GM21360 (cell line): ENCODE measurements at regions not wholly inside any gene's neighbourhood (a gene's known extent, or its start where the extent isn't known, plus 50 kb on each side); places are given as distances from the start of the nearest gene placed in this dataset.
"Not testable (repeated sequence)": the region's sequence is repeated elsewhere in the genome, so short reads cannot be mapped to it uniquely, and the experiment has no call there.

Source experiments
- ATAC-seq: cut with Tn5 transposase; IDR thresholded peaks from one replicate; pipeline ENCODE4 v1.9.1; 2021; ENCODE audit warnings: mild to moderate bottlenecking, moderate library complexity; ENCODE audit not compliant: unreplicated experiment

GRCh38 chr16:60816461-60816860, 1219.8 kb downstream of the CDH8 start:
- no peak for ATAC-seq

GRCh38 chr16:60815865-60816264, 1220.4 kb downstream of the CDH8 start:
- ATAC-seq: no peak

DNA sequence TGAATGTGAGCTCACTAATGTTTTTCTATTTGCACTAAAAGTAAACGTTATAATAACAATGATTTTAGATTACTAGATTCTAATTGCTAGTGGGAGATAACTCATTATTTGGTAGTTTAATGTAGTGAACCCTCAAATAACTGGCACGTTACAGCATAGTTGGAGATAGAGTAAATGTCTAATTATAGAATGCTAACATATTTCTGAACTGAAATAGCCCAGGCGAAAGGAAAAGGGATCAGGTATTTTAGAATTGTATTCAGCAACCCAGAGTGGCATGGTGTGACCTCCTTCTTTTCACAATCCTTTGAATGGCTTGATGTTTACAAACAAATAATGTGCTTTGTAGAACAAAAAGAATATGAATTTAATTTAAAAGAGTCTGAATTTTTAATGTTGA, 1221.2 kb downstream of the CDH8 start:
- ATAC-seq: no peak

GRCh38 chr16:60811657-60812056, 1224.6 kb downstream of the CDH8 start:
- ATAC-seq: no peak

DNA sequence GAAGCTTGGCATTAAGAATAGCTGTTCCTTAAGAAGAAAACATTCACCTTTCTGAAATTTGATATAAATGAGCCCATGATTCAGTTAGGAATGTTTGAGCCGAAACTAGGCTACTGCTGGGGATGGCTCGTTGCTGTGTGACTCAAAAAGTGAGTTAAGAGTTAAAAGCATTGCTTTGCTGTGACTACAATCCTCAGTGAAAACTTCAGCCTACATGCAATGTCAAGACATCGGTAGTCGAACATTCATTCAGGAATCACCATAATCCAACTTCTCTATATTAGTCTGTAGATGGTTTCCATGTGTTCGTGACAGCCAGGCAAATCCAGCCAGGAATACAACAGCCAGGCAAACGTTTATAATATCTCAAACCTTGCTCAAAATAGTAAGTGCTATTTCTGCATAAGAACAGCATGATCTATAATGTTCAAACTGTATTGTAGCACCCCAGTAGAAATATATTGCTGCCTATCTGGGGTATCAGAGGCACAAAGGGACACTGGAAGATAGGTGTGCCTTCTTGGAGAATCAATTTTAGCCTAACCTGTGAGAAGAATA, 1225.1 kb downstream of the CDH8 start:
- ATAC-seq: no peak

- ATAC-seq: no peak
Observed at GRCh38 chr16:60810250-60810649, 1226.0 kb downstream of the CDH8 start.

- no peak for ATAC-seq
Observed at GRCh38 chr16:60792437-60792836, 1243.8 kb downstream of the CDH8 start.

DNA sequence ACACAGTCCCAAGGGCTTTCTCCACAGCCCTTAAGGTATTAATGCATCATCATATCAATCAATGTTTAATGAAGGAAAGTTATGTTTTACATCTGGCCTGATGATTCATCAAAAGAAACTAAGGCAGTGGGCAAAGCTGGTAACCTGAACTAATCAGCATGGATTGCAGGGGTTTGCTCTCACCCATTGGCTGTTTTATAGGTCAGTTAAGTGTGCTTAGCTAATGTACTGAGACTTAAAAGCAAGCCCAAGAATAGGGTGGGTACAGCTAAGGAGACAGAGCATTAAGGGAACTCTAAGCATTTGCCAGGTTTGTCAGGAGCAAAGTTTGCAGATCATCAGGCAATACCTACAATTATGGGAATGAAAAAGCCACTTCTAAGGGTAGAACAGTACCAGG, 1247.6 kb downstream of the CDH8 start:
- no peak for ATAC-seq

- no peak for ATAC-seq
Observed at GRCh38 chr16:60776281-60776680, 1260.0 kb downstream of the CDH8 start.

DNA sequence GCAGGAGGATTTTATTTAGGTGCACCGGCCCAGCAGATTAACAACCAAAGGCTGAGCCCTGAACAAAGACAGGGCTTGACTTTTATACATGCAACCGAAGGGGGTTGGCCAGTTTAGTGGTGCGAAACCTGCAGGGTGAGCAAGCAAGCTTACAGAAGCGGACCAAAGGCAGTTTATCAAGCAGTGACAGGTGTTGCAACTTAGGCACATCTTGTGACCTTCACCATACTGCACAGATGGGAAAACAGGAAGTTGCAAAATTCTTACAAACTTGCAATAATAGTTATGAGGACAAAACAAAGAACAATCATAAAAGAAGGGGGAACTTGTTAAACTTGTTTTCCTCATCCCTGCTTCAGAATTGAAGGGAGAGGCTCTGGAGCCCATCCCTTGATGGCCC, 1265.1 kb downstream of the CDH8 start:
- no peak for ATAC-seq

DNA sequence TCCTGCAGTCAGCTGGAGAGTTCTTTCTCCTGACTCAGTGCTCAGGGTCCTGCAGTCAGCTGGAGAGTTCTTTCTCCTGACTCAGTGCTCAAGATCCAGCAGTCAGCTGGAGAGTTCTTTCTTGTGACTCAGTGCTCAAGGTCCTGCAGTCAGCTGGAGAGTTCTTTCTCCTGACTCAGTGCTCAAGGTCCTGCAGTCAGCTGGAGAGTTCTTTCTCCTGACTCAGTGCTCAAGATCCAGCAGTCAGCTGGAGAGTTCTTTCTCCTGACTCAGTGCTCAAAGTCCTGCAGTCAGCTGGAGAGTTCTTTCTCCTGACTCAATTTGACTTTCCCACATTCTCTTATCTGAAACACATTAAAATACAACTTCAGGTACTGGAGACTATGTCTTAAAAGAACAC, 1265.9 kb downstream of the CDH8 start:
- not testable (repeated sequence) for ATAC-seq

- no peak for ATAC-seq
Observed at GRCh38 chr16:60763869-60764268, 1272.4 kb downstream of the CDH8 start.

DNA sequence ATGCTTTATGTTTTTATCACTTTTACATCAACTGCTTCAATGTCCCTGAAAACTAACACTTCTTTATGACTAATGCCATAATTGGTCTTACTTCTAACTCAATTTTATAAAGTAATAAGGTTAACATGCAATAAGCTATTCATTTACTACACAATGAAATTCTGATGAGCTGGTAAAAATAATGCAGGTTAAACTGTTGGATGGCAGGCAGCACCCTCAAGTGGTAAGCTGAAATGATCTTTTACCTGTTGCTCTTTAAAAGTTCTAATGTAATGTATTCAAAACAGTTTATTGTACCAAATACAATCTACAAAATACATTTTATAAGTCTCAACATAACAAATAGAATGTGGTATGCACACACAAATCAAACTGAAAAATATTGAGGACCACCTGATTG, 1280.3 kb downstream of the CDH8 start:
- no peak for ATAC-seq

- no peak for ATAC-seq
Observed at GRCh38 chr16:60748366-60748765, 1287.9 kb downstream of the CDH8 start.

GRCh38 chr16:60744198-60744597, 1292.0 kb downstream of the CDH8 start:
- ATAC-seq: no peak

- no peak for ATAC-seq
Observed at GRCh38 chr16:60741810-60742209, 1294.4 kb downstream of the CDH8 start.

DNA sequence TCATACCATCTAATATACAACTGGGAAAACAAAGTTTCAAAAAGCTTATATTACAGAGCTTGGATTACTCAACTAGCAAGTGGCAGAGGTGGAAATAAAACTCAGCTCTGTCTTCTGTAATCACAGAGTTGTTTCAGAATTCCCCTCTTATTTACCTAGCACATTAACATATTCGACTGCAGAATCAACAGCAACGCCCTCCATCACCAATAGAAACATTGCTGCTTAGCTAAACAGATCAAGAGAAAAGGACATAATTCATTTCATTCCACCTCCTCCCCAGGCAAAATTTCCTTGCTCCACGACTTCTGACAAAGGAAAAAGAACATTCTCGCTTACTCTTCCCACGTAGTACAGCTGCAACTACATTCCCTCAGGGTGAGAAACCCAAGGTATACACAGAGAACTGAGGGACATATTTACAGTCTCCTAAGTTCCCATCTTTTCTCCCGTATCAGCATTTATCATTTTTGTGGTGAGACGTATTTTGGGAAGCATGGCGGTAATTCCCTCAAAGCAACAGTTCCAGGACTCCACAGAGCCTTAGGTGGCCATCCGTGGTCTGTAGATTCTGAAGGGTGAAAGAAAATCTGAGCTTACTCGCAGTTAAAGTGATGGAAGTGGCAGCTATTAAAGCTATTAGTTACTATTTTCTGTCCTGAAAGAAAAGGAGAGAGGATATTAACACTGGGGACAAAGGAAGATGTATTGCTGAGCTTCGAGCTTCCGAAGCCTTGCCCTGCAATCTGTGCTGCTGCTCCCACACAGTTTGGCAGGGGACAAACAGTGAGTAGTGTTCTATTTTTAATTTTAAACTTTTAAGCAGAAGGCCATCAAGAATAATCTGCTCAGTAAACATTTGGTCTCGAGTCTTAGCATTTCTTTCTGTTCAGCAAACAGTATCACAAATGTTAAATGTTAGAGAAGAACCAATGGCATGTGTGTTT, 1296.2 kb downstream of the CDH8 start:
- ATAC-seq: no peak

- ATAC-seq: no peak
Observed at GRCh38 chr16:60731329-60732050, 1304.7 kb downstream of the CDH8 start.

DNA sequence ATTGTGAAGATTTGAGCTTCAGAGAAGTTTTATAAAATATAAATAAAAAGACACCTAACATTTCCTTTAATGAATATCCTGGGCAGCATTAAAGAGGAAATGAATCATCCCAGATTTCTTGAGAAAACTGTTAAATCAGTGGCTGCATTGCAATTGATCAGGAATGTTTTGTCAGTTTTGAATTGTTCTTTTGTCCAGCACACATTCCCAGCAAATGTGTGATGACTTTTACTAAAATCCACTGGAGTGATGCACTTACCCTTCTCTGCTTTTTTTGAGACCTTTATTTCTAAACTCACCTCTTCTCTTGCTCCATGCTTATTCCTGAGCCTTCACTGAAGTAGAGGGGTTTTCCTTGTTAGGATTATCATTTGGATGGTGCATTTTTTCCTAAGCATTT, 1307.2 kb downstream of the CDH8 start:
- ATAC-seq: no peak

GRCh38 chr16:60727851-60728250, 1308.4 kb downstream of the CDH8 start:
- ATAC-seq: no peak

DNA sequence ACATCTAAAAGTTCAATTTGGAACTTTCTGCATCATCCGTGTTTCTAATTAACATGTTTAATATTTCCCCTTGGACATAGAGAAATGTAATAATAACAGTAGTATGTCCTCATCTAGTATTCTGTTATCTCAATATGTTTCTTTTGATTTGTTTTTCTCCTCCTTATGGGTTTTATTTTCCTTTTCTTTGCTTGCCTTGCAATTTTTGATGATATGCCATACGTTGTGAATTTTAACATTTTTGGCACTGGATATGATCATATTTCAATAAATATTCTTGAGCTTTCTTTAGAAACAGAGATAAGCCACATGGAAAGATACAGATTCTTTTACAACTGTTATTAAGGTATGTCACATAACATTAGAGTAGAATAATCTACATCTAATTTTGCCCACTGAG, 1316.2 kb downstream of the CDH8 start:
- no peak for ATAC-seq

DNA sequence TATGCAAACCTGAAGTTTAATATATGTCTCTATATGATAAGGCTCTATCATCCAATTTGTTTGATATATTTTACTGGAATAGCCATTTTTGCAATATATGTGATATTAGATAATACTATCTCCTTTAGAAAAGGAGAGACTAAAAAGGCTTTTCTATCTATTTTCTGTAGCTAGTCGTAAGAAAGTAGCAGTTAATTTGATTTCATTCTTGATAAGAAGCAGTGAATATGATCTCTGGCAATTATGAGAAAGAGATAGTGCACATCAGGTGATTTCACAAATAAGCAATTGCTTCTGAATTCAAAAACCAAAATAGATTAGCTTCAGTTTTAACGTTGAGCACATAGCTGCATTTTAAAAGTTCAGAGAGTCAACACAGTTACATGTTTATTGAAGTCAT, 1318.4 kb downstream of the CDH8 start:
- no peak for ATAC-seq
